OCI-M1 (cell line): ENCODE measurements at regions not wholly inside any gene's neighbourhood (a gene's known extent, or its start where the extent isn't known, plus 50 kb on each side); places are given as distances from the start of the nearest gene placed in this dataset.
"Not testable (repeated sequence)": the region's sequence is repeated elsewhere in the genome, so short reads cannot be mapped to it uniquely, and the experiment has no call there.

Experiments used
- DNase-seq: peaks from one replicate; lab custom pipeline; 2025; lab: John Stamatoyannopoulos, UW

DNA sequence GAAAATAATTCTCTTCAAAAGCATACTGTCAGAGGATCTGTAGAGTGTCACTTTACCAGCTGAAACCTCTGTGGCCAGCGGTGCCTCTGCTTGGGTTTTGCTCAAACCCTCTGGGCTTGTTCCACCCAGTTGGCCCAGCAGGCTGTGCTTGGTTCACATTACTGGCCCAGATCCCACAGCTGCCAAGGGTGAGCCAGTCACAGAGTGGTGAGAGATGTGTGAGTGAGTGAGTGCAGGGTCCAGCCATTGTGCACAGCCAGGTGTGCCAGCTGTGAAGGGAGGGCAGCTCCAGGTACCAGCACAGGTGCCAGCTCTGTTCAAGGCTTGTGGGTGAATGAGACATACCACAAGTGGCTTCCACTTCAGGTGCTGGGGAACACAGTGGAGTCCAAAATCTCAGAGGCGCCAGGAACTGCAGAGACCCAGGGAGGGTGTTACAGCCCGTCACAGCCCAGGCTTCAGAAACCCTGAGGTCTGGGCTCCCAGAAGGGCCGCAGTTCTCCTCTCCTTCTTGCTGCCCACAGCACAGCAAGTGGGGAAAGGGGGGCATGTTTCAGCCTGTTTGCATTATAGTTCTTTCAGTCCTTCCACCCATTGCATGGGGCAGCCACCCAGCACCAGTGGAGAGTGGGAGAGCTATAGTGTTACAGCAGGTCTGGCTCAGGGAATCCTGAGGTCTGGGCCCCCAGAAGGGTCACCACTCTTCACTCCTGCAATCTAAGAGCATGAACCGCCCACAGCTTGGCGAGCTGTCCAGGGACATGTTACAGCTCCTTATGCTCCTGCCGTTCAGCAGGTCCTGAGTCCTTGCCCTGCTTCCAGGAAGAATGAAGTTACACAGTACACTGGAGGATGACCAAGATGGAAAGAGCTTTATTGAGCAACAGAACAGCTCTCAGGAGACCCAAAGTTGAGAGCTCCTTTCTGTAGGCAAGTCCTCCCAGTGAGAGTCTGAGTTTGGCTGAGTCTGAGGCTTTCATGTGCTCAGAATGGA is 931.7 kb upstream of the SORCS1 start:
- no peak for DNase-seq

GRCh38 chr10:108090476-108091215 is 926.1 kb upstream of the SORCS1 start:
- no peak for DNase-seq

DNA sequence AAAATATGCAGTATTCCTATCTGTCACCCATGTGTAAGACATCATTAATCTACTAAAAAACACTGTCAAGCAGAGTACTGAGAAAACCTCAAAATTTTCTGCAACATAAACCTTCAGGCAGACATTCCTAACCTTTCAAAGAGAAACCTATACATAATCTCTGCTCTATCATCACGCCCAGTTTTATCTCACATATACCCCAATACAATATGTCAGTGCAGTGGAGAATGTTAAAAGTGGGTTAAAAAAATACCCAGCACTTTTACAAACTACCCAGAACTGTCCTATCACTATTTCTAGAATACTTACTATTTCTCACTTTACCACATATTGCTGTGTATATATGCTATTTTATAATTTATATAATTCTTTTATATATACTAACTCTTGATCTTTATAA is 922.0 kb upstream of the SORCS1 start:
- DNase-seq, result no peak

GRCh38 chr10:108082596-108082995 is 918.1 kb upstream of the SORCS1 start:
- DNase-seq, result peak; percentile 27

- DNase-seq, result no peak
Observed at GRCh38 chr10:108078263-108078662, 913.8 kb upstream of the SORCS1 start.

DNA sequence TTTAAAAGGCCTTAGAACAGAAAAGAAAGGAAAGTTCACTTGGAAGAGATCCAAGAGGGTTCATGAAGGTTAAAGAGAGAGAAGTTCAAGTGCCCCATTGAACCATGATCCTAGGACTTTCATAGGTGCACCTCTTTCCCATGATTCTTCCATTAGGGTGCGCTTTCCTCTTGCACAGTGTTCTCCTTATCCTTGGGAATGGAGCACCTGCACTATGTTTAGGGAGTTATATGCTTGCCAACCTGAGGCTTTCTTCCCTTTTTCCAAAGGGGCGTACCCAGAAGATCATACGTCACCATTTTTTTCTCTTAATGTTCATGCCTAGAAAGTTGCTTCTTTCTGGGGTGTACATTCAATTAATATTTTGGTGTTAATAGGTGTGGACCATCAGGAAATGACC is 908.0 kb upstream of the SORCS1 start:
- no peak for DNase-seq

GRCh38 chr10:108070789-108071188 is 906.3 kb upstream of the SORCS1 start:
- no peak for DNase-seq

DNA sequence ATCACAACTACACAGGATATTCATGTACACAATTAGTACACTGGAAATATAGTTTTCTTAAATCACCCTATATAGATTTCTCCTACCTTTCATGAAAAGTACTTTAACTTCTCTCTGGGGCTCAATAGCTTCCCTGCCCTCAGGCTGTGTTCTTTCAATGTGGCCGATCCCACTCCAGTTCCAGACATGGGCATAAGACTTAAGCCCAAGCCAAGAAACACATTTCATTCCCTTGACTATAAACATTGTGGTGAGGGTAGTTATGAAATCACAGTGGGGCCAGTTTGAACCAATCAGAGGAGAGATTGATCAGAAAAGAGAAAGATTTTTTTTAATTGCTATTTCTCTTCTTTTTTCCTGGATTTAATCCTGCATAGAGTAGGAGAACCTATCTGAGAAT is 904.6 kb upstream of the SORCS1 start:
- no peak for DNase-seq

GRCh38 chr10:108064746-108065260 is 900.3 kb upstream of the SORCS1 start:
- no peak for DNase-seq

GRCh38 chr10:108060246-108060645 is 895.7 kb upstream of the SORCS1 start:
- DNase-seq, result no peak

GRCh38 chr10:108055506-108055905 is 891.0 kb upstream of the SORCS1 start:
- DNase-seq, result no peak

DNA sequence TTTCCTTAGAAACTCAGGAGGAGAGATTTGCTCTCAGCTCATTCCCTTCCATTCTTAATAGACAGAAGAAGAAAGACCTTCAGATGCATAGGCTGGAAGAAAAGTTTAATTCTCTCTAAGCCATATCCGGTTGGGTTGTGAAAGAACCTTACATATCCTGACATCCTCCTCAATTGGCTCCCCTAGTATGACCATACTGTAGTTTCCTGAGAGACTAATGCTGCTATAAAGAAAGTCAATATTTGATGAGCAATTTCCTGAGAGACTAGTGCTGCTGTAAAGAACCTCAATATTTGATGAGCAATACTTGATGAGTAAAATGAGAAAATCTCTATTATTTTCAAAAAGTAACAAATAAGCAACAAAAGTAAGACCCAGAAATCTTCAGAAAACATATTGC is 888.5 kb upstream of the SORCS1 start:
- no peak for DNase-seq

DNA sequence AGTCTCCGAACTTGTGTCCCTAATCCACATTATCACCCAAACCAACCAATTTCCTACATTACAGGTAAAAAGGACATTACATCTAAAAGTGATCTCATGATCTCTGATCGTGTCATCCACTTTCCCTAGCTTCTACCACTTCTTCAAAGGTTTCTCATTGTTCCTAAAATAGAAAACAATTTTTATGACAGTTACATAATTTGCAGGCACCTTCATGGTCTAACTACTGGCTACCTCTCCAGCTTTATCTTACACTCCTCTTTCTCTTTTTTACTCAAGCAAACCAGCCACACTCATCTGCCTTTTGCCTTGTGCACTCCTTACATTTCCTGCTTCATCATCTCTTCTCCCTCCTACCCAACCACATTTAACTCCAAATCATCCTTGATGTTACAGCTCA is 886.7 kb upstream of the SORCS1 start:
- DNase-seq, result no peak

DNA sequence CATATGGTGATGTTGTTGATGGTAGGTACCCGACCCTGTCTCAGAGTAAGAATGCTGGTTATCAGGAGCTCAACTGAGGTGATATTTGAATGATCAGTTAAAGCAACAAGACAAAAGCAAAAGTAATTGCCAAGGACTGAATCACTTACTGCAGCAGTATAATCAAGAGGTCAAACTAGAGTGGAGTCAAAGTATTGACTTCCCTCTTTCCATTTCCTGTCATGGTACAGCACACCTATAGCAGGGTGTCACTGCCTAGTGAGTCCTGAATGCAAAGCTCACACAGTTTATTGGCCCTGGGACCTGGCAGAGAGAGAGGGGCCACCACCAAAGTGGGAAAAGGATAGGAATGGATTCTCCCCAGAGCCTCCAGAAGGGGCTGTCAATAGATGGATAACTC is 886.1 kb upstream of the SORCS1 start:
- DNase-seq, result no peak

DNA sequence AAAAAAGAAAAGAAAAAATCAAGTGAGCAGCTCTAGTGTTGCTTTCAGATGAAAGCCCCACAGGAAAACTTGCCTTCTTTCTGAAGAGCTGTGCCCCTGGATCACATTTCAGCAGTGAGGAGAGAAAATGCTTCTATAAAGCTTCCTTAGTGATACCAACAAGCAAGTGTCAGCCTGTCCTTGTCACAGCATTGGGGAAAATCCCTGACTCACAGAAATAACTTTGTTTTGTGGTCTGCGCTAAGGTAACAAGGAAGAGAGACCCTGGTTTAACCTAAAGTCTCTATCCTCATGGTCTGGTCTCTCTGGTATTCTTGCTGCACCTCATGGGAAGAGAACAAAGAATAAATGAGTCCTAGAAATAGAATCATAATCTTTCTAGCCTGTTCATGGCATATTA is 885.2 kb upstream of the SORCS1 start:
- DNase-seq, result no peak

- no peak for DNase-seq
Observed at GRCh38 chr10:108048898-108049297, 884.4 kb upstream of the SORCS1 start.

DNA sequence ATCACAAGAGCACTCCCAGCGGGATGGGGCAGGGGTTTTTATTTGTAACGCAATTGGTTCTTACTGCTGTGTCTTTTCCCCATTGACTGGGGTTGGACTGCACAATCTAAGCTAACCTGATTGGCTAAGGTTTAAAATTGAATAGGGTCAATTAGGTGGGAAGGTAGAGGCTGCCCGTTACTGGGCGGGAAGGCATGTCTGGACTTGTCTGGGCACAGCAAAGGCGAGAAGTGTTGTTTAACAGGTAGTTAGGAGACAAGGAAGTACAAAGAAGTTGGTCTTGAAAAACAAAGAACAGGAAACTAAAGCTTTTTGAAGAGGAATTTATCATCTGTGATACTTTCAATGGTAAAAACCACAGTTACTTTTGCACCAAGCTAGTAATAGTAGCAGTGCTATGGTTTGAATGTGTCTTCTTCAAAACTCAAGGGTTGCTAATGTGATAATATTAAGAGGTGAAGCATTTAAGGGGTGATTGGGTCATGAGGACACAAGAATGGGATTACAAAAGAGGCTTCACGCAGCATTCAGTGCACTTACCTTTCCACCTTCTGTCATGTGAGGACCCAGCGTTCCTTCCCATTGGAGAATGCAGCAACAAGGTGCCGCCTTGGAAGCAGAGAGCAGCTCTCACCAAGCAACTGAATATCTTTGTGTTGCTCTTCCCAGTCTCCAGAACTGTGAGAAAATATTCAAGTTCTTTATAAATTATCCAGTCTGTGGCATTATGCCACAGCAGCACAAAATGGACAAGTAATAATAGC is 875.5 kb upstream of the SORCS1 start:
- DNase-seq, result no peak

- DNase-seq, result no peak
Observed at GRCh38 chr10:108037061-108037460, 872.6 kb upstream of the SORCS1 start.

- no peak for DNase-seq
Observed at GRCh38 chr10:108036265-108036664, 871.8 kb upstream of the SORCS1 start.

GRCh38 chr10:108034829-108035228 is 870.3 kb upstream of the SORCS1 start:
- no peak for DNase-seq

DNA sequence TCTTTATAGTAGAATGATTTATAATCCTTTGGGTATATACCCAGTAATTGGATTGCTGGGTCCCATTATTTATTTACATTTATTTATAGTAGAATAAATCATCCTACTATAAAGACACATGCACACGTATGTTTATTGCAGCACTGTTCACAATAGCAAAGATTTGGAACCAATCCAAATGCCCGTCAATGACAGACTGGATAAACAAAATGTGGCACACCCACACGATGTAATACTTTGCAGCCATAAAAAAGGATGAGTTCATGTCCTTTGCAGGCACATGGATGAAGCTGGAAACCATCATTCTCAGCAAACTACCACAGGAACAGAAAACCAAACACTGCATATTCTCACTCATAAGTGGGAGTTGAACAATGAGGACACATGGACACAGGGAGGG is 869.0 kb upstream of the SORCS1 start:
- not testable (repeated sequence) for DNase-seq

DNA sequence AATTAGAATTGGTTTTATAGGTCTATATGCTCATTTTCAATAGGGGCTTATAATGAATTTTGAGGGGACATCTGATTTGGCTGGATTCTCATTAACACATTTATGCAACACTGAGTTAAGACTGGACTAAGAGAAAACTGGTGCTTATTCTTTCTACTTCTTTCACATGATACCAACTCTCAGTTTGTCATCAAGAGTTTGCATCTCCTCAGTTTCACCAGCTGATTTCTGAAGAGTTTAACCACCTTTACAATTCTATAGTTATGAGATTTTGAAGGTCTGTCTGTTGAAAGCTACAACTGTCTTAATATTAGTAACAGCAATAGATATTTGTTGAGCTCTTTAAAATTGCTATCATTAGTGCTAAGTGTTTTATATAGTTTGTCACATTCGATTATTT is 867.0 kb upstream of the SORCS1 start:
- DNase-seq, result no peak
